GM19463 (cell line): ENCODE measurements at regions not wholly inside any gene's neighbourhood (a gene's known extent, or its start where the extent isn't known, plus 50 kb on each side); places are given as distances from the start of the nearest gene placed in this dataset.

Experiments
- ATAC-seq: cut with Tn5 transposase; IDR thresholded peaks from one replicate; pipeline ENCODE4 v1.9.1; 2021; ENCODE audit warnings: mild to moderate bottlenecking, moderate library complexity; ENCODE audit not compliant: unreplicated experiment

- ATAC-seq, result no peak
Measured at GRCh38 chr6:133748628-133749027, 140.3 kb upstream of the TCF21 start.

GRCh38 chr6:133749427-133749826 is 139.5 kb upstream of the TCF21 start:
- no peak for ATAC-seq

DNA sequence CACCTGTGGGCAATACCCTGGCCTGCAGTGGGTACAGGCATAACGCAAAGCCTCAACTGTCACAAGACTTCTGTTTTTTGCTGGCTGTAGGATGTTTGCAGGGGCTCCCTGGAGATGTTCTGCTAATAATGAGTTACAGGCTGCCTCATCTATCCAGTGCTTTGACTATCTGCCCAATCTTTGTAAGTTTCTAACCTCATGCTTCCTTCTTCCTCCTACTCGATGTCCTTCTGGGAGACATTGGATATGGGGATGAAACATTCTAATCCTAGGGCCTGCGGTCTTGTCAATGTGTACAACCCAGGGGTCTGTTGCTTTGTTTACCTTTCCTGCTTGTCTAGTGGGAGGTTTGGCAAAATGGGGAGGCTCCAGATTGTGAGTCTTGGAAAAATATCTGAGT is 136.8 kb upstream of the TCF21 start:
- ATAC-seq, result no peak

- ATAC-seq, result no peak
Measured at GRCh38 chr6:133753756-133754155, 135.2 kb upstream of the TCF21 start.

DNA sequence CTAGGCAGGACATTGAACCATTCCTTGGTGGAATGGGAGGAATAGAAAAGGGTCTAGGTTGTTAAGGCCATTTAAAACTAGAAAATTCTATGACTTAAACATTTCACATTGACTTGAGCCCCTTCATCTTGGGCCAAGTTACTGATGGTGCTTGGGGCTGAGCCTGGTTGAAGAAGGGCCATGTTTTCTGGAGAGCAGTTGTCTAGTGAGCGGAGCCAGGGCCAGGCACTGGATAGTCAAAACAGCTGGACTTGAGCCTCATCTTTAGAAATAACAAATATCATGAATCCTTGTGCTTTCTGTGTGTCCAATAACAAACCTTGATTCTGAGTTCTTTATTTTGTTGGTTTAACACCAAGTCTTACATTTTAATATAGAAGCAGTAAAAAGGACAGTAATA is 134.6 kb upstream of the TCF21 start:
- no peak for ATAC-seq

DNA sequence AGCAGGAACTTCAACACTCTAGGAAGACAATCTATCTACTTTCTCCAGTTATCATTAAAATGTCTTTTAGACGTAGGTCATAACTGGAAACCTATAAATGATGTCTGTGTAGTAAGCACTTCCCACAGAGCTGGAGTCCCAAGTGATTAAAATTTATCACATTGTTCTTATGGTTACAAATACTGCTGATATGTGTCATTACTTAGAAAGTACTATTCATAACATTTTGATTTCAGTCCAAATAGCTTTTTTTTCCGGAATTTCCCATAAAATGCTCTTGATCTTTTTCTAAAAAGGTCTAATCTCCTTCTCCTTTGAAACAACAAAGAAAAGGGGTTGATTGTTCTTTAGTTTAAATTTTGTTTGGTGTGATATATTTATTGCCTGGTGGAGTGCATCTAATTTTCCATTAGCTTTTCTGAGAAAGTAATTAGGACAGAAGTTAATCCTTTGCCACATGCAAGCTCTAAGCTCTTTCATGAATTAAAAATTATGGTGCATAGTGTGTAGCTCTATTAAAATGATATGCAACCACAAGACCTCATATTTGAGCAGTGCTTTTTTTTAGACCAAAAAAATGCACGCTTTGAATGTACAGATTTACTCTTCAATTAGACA is 132.7 kb upstream of the TCF21 start:
- ATAC-seq, result no peak

DNA sequence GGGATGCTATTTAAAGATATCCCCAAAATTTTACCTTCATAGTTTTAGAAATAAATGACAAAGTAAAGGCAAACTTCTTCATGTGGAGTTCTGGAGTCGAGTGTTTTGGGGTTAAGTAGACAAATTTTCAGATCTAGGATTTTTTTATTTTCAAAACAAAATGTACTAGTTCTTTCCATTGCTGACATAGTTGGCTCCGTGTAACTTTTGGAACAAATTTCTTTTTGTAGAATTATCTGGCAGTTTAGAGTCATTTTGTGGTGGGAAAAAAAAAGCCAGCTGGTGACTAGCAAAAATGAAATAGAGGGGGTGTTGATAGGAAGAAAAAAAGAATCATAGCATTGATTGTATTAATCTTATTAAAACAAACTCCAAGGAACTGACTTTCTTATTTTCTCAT is 131.6 kb upstream of the TCF21 start:
- ATAC-seq, result no peak

- no peak for ATAC-seq
Measured at GRCh38 chr6:133758815-133759335, 130.0 kb upstream of the TCF21 start.

- no peak for ATAC-seq
Measured at GRCh38 chr6:133759524-133759923, 129.4 kb upstream of the TCF21 start.

DNA sequence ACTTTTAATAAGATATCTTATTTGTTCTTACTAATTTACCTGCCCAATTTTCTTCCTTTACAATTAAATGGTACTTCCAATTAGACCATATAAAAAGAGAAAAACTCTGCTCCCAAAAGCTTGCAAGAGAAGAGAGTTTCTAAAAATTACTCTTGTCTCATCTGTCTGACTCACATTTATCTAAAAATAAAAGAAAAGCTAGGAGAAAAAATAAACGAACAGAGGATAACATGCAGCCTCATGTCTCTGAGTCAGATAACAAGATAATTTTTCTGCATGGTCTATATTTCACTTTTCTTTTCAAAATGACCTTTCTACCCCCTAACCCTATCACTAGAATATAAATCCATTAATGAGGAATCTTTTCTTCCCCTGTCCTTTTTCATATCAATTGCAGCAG is 127.2 kb upstream of the TCF21 start:
- ATAC-seq, result no peak

DNA sequence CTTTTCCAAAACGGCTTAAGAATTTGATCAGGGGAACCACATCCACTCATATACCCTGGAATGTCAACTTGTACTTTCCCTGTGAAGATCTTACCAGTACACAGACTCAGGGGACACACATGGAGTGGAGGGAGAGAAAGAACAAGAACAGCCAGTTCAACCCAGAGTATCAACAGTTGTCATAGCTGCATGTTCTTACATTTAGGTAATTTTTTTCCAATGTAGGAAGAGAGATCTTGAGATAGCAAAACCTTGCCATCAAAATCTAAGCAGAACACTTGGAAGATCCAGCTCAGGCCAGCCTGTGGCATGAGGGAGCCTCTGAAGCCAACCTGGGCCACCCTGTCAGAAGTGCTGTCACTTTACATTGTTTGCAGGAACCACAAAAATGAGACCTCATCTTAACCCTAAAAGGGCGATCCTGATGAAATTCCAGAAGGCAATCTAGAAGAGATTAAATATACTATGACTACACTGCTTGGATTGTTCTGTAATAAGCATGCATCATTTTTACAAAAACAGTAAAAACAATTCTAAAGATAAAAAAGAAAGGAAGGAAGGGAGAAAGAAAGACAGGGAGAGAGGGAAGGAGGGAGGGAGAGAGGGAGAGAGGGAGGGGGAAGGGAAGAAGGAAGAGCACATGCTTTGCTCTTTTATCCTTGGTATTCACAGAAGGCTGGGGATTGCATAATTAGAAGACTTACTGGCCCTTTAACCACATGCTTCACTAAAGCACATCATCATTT is 124.7 kb upstream of the TCF21 start:
- ATAC-seq, result no peak

DNA sequence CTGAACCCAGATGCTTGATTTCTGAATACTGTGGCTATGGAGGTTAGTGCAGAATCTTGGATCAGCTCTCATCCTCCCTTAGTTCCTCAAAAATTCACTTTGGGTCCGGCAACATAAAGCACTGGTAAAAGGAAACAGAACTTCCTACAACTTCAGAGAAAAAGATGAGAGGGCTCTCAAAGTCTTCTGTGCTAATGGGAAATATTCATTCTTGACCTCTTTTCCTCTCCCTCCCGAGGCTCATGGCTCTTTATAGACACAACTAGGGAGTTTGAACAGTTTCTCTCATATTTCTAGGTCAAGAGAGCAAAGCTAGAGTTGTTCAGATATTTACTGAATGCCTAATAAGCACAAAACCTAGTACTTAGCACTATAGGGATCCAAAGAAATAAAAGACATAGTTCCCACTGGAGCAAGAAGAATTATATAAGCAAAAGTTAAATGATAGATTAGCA is 124.1 kb upstream of the TCF21 start:
- no peak for ATAC-seq

- no peak for ATAC-seq
Measured at GRCh38 chr6:133767357-133767970, 121.4 kb upstream of the TCF21 start.

GRCh38 chr6:133768656-133769295 is 120.1 kb upstream of the TCF21 start:
- no peak for ATAC-seq

DNA sequence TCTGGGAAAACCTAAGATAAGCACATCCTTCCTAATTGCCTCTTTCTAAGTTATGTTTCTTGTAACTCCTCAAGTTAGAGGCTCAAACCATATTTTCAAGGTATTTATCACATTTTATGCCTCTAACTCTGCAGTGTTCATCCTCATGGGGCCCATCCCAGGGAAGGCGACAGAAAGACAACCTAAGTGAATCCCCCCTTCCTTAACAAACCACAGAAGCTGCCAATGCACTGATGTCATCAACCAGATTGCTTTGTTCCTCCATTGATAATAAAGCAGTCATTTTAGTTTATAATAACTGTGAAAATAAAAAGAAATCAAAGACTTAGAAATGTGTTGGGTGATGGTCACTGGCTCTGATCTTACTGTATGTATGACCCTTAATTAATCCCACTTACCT is 119.5 kb upstream of the TCF21 start:
- no peak for ATAC-seq

DNA sequence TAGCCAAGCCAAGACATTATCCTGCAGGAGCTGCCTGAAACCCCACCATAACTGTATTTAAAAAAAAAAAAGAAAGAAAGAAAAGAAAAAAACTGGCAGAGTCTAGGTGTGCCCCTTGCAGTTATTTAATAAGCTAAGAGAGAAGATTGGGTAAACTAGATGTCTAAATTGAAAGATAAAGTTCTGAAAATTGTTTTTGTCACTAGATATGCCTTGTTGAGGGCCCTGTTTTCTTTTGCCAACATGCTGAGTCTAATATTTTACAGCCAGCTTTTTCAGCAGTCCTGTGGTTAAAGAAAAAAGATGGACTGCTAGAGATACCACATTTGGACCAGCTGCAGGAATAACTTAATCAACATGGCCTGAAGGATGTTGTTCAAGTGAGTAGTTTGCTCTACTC is 116.3 kb upstream of the TCF21 start:
- no peak for ATAC-seq

DNA sequence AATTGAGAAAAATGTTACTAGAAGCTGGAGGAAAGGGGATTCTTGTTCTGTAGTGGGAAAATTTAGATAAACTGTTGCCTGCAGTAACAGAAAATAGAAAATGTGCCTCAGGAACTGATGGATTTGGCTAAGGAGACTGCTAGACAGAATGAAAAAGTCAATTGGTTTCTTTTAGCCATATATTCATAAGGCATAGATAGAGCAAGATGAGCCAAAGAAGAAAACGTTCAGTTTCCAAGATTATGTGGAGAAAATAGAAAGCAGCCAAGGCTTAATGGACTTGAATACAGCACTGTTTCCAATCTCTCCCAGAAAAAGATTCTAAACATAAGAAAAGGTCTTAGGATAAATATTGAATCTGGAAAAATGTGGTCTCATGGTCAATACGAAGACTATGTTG is 115.1 kb upstream of the TCF21 start:
- ATAC-seq, result no peak

DNA sequence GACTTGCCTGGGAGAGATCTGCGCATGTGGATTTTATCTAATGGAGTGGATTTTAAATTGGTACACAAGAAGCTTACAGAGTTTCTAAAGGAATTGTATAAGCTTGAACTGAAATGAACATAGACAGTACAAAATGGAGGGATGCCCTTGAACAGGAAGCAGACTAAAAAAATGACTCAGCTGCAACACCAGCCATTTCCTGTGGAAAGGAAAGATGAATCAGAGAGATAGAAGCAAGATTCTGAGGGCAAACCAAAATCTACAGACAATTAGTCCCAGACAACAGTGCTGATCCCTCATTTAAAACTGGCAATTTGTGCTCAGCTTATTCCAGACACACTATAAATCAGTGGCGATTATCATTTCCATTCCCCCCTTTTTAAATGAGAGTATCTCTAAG is 114.6 kb upstream of the TCF21 start:
- ATAC-seq, result no peak

- ATAC-seq, result no peak
Measured at GRCh38 chr6:133778414-133779130, 110.3 kb upstream of the TCF21 start.

GRCh38 chr6:133779916-133780695 is 108.8 kb upstream of the TCF21 start:
- no peak for ATAC-seq
